ENCODE measurements at regions not wholly inside any gene's neighbourhood (a gene's known extent, or its start where the extent isn't known, plus 50 kb on each side); places are given as distances from the start of the nearest gene placed in this dataset.

DNA sequence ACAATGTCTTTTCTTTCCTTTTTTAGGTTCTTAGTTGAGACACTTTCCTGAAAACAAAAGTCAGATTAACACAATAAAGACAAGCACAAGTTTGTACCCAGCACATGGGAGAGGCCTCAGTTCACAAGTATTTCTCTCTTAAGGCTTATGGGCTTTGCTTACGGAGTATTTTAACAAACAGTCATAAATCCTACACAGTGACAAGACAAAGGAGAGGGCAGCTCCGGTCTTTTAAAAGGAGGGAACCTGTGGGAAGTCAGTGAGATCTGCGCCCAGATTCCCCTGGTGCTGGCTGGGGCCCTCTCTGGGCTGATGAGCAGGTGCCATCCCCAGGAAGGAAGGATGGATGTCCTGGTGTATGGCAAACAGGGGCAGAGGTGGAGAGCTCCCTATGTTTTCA, 398.6 kb downstream of the ACTR3B start:
- no peaks in the 10 kb centered on the region for H3K9me3 ChIP-seq
- no peak overlapping the region for H3K4me3 ChIP-seq (ENCODE audit: low read depth, low read length)
- no peaks in the 10 kb centered on the region for H3K4me1 ChIP-seq
- H3K27me3 ChIP-seq: no peaks in the 10 kb centered on the region
- no peak for DNase-seq
- no peaks in the 10 kb centered on the region for H3K36me3 ChIP-seq
- TF ChIP-seq, protein P1, sequence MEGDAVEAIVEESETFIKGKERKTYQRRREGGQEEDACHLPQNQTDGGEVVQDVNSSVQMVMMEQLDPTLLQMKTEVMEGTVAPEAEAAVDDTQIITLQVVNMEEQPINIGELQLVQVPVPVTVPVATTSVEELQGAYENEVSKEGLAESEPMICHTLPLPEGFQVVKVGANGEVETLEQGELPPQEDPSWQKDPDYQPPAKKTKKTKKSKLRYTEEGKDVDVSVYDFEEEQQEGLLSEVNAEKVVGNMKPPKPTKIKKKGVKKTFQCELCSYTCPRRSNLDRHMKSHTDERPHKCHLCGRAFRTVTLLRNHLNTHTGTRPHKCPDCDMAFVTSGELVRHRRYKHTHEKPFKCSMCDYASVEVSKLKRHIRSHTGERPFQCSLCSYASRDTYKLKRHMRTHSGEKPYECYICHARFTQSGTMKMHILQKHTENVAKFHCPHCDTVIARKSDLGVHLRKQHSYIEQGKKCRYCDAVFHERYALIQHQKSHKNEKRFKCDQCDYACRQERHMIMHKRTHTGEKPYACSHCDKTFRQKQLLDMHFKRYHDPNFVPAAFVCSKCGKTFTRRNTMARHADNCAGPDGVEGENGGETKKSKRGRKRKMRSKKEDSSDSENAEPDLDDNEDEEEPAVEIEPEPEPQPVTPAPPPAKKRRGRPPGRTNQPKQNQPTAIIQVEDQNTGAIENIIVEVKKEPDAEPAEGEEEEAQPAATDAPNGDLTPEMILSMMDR (IDR thresholded peaks at IDR 0.05; ENCODE audit: low read depth, low read length): no peak

DNA sequence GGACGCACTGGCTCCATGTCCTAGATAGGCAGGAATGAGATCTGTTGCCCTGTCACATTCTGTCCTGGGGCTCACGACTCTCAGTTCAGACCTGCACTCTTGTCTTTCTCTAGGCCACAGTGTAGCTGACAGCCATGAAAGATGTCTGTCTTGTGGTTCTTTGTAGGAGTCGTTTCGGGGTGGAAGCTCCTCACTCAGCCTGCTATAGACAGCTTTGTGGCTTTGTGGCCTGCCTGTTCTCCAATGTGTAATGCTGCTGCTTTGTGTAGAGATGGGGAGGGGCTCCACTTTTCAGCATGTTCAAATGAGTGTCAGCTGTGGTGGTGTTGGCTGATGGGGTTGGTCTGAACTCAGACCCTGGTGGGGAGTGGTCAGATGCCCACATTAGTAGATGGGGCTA, 410.7 kb downstream of the ACTR3B start:
- no peak overlapping the region for H3K4me3 ChIP-seq (ENCODE audit: low read depth, low read length)
- no peaks in the 10 kb centered on the region for H3K27me3 ChIP-seq
- no peaks in the 10 kb centered on the region for H3K9me3 ChIP-seq
- no peaks in the 10 kb centered on the region for H3K4me1 ChIP-seq
- H3K36me3 ChIP-seq: no peaks in the 10 kb centered on the region
- no peak for DNase-seq
- TF ChIP-seq, protein P1 (IDR thresholded peaks at IDR 0.05; ENCODE audit: low read depth, low read length): no peak

DNA sequence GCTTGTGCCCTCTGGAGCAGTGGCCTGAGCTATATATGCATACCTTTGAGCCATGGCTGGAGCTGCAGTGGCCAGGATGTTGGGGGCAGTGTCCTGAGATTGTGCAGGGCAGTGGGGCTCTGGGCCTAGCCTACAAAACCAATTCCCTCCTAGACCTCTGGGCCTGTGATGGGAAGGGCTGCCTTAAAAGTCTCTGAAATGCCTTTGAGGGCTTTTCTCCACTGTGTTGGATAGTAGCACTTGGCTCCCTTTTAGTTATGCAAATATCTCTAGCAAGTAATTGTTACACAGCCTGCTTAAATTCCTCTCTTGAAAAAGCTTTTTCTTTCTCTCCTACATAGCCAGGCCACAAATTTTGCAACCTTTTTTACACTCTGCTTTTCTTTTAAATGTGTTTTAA, 426.4 kb downstream of the ACTR3B start:
- Histone ChIP-seq H3K36me3 (no peaks in the 10 kb centered on the region), H3K4me1 (no peaks in the 10 kb centered on the region; the same call in 1 of the 2 replicates), H3K4me3 (ENCODE audit: low read depth, low read length) (no peak overlapping the region), H3K9me3 (no peaks in the 10 kb centered on the region), H3K27me3 (no peaks in the 10 kb centered on the region; the same call in 1 of the 2 replicates)
- TF ChIP-seq, protein P1 (IDR thresholded peaks at IDR 0.05; ENCODE audit: low read depth, low read length): no peak
- DNase-seq: no peak

DNA sequence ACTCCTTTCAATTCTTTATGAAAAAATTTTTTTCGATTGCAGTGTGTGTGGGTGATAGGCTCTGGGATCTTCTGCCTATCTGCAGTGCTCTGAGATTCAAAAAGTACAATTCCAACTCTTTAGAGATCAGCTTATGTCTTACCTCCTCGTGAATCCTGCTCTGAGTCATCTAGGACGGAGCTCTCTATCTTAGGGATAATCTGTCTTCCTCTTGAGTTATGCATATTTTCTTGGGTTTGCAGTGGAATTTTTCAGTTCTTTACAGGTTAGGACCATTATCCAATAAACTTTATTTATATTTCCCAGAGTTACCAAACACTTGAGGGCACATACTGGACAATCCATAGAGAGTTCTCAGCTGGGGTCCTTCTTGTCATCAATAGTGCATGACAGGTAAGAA, 428.6 kb downstream of the ACTR3B start:
- Histone ChIP-seq H3K27me3 (no peaks in the 10 kb centered on the region), H3K4me1 (no peaks in the 10 kb centered on the region; the same call in 1 of the 2 replicates), H3K9me3 (no peaks in the 10 kb centered on the region), H3K4me3 (ENCODE audit: low read depth, low read length) (no peak overlapping the region), H3K36me3 (no peaks in the 10 kb centered on the region)
- DNase-seq: no peak
- TF ChIP-seq, protein P1 (IDR thresholded peaks at IDR 0.05; ENCODE audit: low read depth, low read length): no peak

DNA sequence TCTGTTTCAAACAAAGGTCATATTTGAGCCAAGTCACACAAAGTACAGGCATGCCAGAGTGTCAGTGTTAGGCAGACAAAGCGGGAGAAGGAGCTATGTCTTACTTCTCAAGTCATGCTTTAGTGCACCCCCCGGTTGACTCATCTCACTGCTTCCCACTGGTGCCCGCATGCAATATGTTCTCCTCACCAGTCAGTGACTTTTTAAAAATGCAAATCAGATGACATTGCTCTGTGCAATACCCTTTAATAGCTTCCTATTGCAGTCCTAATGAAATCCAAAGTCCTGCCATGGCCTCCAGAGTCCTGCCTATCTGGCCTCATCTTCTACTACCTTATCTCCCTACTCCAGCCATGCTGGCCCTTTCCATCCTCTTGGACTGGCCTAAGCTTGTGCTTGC, 429.1 kb downstream of the ACTR3B start:
- DNase-seq: no peak
- Histone ChIP-seq H3K4me1 (no peaks in the 10 kb centered on the region; the same call in 1 of the 2 replicates), H3K27me3 (no peaks in the 10 kb centered on the region), H3K36me3 (no peaks in the 10 kb centered on the region), H3K9me3 (no peaks in the 10 kb centered on the region), H3K4me3 (ENCODE audit: low read depth, low read length) (no peak overlapping the region)
- TF ChIP-seq, protein P1 (IDR thresholded peaks at IDR 0.05; ENCODE audit: low read depth, low read length): no peak

DNA sequence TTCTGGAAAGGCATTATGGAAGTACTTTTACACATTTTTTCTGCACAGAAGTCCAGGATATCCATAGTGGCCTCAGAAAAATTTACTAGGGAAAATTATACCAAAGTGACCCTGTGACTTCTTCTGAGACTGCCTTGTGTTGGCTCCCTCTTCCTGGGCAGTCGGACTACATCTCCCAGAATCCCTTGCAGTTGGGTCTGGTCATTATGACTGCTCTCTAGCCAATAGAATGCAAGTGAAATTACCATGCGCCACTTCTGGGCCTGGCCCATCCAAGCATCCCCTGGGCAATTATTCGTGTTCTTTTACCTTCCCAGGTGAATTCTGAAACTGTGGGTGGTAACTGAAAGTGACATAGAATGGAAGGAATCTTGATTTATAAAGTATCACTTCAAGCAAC, 430.9 kb downstream of the ACTR3B start:
- H3K4me1 ChIP-seq: no peaks in the 10 kb centered on the region; the same call in 1 of the 2 replicates
- TF ChIP-seq, protein P1 (IDR thresholded peaks at IDR 0.05; ENCODE audit: low read depth, low read length): no peak
- H3K36me3 ChIP-seq: no peaks in the 10 kb centered on the region
- H3K4me3 ChIP-seq (ENCODE audit: low read depth, low read length): no peak overlapping the region
- DNase-seq: peak; percentile 64
- H3K27me3 ChIP-seq: no peaks in the 10 kb centered on the region
- no peaks in the 10 kb centered on the region for H3K9me3 ChIP-seq
